Fibroblast of upper back skin (primary cell): ENCODE measurements at regions not wholly inside any gene's neighbourhood (a gene's known extent, or its start where the extent isn't known, plus 50 kb on each side); places are given as distances from the start of the nearest gene placed in this dataset.
"Not testable (repeated sequence)": the region's sequence is repeated elsewhere in the genome, so short reads cannot be mapped to it uniquely, and the experiment has no call there.

ENCODE experiments used
- DNase-seq: peaks from one replicate; pipeline ENCODE4 v3.0.0-alpha.2; 2013

GRCh38 chr21:39080366-39080765 is 102.9 kb downstream of the PSMG1 start:
- DNase-seq = no peak

DNA sequence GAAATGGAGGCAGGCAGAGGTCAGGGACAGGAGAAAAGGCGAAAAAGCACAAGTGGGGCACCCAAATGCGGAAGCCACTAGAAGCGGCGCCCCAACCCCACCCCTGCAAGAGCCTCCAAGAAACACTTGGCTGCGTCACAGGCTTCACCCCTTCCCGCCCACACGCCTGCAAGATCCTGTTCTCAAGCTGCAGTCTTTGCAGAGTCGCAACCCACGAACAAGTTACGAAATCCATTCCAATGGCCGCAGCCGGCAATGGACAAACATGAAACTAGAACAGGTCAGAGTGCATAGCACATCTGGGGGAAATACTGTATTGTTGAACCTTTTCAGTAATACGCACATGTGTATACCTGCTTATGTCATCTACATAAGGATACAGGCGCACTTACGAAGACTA is 103.6 kb downstream of the PSMG1 start:
- no peak for DNase-seq

- no peak for DNase-seq
Measured at GRCh38 chr21:39078322-39079065, 104.8 kb downstream of the PSMG1 start.

DNA sequence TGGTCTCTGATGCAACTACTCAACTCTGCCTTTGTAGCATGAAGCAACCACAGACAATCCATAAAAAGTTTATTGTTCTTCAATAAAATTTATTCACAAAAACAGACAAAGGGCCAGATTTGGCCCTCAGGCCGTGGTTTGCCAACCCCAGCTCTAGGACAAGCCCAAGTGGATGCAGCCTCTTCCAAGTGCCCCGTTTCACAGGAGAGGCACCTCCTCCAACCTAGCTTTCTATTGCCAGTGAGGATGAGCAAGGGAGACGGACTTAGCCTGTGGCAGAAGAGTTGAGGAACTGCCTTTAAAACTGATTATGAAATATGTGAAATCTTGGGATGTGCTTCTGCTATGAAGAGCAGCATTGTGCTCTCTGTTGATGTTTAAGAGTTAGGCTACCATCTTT is 105.4 kb downstream of the PSMG1 start:
- no peak for DNase-seq

- DNase-seq = no peak
Measured at GRCh38 chr21:39074508-39074907, 108.7 kb downstream of the PSMG1 start.

DNA sequence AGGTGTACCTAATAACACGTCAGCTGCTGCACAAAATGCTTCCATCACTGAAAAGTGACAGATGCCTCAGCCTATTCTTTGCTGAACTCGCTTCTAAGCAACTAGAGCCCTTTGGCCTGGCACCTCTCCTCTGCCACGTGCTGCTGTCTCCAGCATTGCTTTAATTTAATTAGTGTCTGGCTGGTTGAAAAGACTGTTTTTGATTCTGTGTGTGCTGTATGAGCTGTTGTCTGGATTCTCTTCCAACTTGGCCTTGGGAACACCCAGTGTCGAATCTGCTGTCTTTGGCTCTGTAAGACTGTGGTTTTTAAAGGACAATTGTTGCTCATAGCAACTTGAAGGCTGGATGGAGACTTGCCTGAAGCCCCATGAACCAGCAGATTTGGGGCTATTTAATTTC is 109.5 kb downstream of the PSMG1 start:
- no peak for DNase-seq

- no peak for DNase-seq
Measured at GRCh38 chr21:39073063-39073462, 110.2 kb downstream of the PSMG1 start.

DNA sequence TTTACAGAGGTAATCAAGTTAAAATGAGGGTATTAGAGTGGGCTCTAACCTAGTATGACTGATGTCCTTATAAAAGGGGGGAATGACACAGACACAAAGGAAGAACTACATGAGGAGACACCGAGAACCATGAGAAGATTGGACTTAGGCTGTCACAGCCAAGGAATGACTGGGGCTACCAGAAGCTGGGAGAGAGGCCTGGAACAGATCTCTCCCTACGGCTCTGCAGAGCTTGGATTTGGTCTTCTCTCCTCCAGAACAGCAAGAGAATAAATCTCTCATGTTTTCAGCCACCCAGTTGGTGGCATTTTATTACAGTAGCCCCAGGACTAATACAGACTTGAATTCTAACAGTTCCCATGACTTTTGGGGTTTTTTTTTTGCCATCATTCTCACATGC is 110.8 kb downstream of the PSMG1 start:
- no peak for DNase-seq

DNA sequence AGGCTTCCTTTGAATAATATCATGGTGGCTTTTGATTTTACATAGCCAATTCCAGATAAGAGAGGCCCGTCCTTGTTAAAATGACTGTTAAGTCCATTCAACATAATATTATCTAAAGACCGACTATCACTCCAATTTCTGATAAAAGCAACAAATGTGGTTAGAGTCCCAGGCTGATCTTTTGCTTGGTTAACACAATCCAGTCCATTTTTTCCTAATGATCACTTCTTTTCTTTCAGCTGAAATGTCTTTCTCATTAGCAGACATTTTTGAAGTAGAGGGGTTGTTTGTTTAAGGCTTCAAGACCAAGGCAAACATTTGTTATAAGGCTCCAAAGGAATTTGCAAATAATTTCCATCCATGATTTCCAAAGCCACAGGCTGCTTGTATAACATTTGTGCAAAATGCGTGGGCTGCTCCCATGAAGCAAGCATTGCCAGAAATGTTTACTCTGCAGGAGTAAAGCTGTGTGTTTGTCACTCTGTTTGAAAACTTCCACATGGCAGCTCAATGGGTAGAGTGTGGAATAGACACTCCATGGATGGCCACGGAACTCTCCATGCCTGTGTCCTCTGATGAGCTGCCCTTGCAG is 111.5 kb downstream of the PSMG1 start:
- DNase-seq = peak; percentile 34

GRCh38 chr21:39069856-39070255 is 113.4 kb downstream of the PSMG1 start:
- DNase-seq = not testable (repeated sequence)

GRCh38 chr21:39066829-39067780 is 116.1 kb downstream of the PSMG1 start:
- peak; percentile 38 for DNase-seq

DNA sequence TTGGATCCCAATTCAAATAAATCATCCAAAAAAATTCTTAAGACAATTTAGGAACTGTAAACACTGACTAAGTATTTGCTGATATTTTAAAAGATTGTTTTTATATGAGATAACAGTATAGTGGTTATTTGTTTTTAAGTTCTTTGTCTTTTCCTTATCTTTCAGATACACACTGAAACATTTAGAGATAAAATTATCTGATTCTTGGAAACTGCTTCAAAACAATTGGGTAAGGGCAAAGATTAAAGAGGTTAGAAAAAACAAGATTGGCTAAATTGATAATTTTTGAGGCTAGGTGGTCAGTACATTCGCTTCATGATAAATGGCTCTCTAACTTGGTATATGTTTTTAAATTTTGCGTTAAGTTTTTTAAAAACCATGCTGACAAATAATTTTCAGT is 117.3 kb downstream of the PSMG1 start:
- DNase-seq = no peak

GRCh38 chr21:39064325-39065012 is 118.8 kb downstream of the PSMG1 start:
- DNase-seq = no peak

GRCh38 chr21:39063517-39063916 is 119.7 kb downstream of the PSMG1 start:
- DNase-seq = no peak

GRCh38 chr21:39062196-39062595 is 121.1 kb downstream of the PSMG1 start:
- DNase-seq = no peak

DNA sequence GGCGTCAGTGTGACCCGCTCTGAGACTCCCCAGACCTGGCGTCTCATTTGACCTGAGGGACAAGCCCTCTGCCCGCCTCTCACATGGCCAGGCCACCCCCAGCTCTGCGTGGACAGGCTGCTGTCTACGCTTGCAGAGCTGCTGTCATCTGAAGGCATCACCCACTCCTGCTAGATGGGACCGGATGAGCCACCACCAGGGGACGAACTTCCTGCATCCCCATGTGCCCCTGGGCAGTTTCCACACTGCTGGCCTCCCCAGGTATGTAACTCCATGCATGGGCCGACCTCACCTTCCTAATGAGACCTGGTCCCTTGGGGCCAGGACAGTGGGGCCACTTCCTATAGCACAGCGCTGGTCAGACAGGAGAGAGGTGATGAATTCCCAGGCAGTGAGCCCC is 121.5 kb downstream of the PSMG1 start:
- no peak for DNase-seq

DNA sequence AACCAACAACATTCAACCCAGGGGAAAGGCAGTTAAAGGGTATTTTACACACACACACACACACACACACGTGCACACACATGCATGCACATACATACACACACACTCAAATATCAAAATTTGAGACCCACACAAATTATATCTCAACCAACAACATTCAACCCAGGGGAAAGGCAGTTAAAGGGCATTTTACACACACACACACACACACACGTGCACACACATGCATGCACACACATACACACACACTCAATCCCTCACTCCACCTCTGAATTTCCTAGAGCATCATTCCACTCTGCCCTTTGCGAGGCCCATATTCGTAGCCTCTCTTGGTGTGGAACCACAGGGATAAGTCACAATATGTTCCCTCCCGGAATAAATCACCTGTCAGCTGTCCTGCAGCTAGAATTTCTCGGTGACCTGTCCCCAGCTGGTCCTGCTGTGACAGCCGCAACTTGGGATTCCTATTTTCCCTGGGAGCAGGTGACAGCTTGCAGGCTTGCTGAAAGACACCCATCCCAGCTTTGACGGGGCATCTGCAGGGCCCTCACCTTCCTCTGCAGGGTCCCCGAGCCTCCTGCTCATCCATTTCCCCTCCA is 122.7 kb downstream of the PSMG1 start:
- DNase-seq = no peak

DNA sequence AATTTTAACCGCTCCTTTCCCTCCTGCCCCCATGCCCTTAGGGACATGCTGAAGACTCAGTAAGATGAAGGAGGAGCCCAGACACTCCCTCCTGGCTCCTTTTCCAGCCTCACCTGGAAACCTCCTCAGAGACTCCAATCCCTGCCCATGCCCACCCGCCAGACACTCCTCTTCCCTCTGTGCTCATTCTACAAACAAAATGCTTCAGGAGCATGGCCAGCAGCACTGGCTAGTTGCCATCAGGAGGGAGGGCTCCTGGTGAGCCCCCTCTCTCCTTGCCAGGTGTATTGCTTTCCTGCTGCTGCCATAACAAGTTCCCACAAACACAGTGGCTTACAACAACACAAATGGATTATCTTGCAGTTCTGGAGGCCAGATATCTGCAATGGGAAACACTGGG is 126.1 kb downstream of the PSMG1 start:
- DNase-seq = no peak

- no peak for DNase-seq
Measured at GRCh38 chr21:39056636-39057035, 126.6 kb downstream of the PSMG1 start.

DNA sequence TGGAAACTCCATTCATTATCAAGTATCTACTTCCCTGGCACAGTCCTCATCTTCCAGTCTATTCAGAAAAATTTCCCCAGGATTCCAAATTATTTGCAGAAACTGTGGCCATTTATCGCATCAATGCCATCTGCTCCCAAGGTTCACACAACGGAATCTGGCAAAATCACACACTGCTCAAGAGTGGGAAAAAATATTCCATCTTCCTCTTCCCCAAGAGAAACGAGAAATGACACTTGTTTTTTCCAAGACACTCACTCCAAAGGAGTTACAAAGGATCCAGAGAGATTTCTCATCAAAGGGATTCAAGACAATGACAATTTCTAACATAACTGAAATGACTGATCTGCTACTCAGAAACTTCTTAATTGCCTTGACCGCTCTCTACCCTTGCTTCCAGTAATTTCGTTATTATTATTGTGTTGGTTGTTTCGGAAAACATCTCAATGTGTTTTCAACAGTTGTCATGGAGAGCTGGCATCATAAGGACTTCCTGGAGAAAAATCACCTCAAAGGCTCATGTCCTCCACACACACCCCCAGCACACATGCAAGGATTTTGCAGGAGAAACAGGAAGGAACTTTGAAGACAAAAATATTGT is 128.0 kb downstream of the PSMG1 start:
- no peak for DNase-seq

- no peak for DNase-seq
Measured at GRCh38 chr21:39054066-39054465, 129.2 kb downstream of the PSMG1 start.

GRCh38 chr21:39053126-39053525 is 130.1 kb downstream of the PSMG1 start:
- no peak for DNase-seq
